IMR-90 (cell line): ENCODE measurements at regions not wholly inside any gene's neighbourhood (a gene's known extent, or its start where the extent isn't known, plus 50 kb on each side); places are given as distances from the start of the nearest gene placed in this dataset.
A peak's percentile ranks its signal among the peaks of the same experiment; 100 is the strongest.

ENCODE experiments used
- ATAC-seq: fragments of 200-7000 bp; cut with Tn5 transposase; 2 replicates; pipeline ENCODE4 v1.9.1; 2020; ENCODE audit warnings: low read depth, mild to moderate bottlenecking, moderate library complexity
- BruUV-seq: library from RNA; stranded (reverse); fragments of 400-500 nt; replicated peaks from 2 replicates; lab custom pipeline; 2021; lab: Mats Ljungman, UMichigan
- CTCF ChIA-PET: fragments of 300-600 bp; formaldehyde crosslinking; extraction: SDS; loops from one replicate; lab custom pipeline; 2021; ENCODE audit warnings: antibody characterized with exemption; lab: Yijun Ruan, JAX
- POLR2A ChIA-PET: fragments of 300-600 bp; sonication (Branson Sonifier 250); formaldehyde crosslinking; loops from one replicate; lab custom pipeline; 2022; ENCODE audit warnings: antibody characterized with exemption; ENCODE audit not compliant: unreplicated experiment; lab: Charles Lee
- DNase-seq: peaks from one replicate; pipeline ENCODE4 v3.0.0; 2013
- H2AFZ ChIP-seq: replicated peaks from 2 replicates; pipeline ENCODE3; 2013; ENCODE audit warnings: low read length, mild to moderate bottlenecking; ENCODE audit not compliant: poor library complexity
- H2AK5ac ChIP-seq: 2 replicates; pipeline ENCODE4 v1.6.1; 2013; ENCODE audit warnings: low read depth, low read length, inconsistent platforms
- H2AK9ac ChIP-seq: replicated peaks from 2 replicates; pipeline ENCODE3; 2013; ENCODE audit warnings: mild to moderate bottlenecking, low read depth, low read length, moderate library complexity; ENCODE audit not compliant: poor library complexity
- H2BK120ac ChIP-seq: 2 replicates; pipeline ENCODE4 v1.6.1; 2013; ENCODE audit warnings: low read depth, low read length, inconsistent platforms
- H2BK15ac ChIP-seq: 3 replicates; pipeline ENCODE4 v1.6.1; 2013; ENCODE audit warnings: low read depth, low read length, inconsistent platforms
- H2BK20ac ChIP-seq: 2 replicates; pipeline ENCODE4 v1.6.1; 2013; ENCODE audit warnings: low read depth, mild to moderate bottlenecking, inconsistent platforms, low read length, moderate library complexity
- H2BK5ac ChIP-seq: 2 replicates; pipeline ENCODE4 v1.6.1; 2013; ENCODE audit warnings: mild to moderate bottlenecking, low read depth, low read length, inconsistent platforms; ENCODE audit not compliant: poor library complexity, severe bottlenecking
- H3K14ac ChIP-seq: replicated peaks from 2 replicates; pipeline ENCODE4 v1.6.1; 2013; ENCODE audit warnings: low read depth, low read length, inconsistent platforms
- H3K18ac ChIP-seq: 2 replicates; pipeline ENCODE4 v1.6.1; 2013; ENCODE audit warnings: low read depth, low read length, control low read depth
- H3K23ac ChIP-seq: 2 replicates; pipeline ENCODE4 v1.6.1; 2013; ENCODE audit warnings: low read depth, low read length, inconsistent platforms
- H3K27ac ChIP-seq: 2 replicates; pipeline ENCODE4 v1.5.1; 2013; ENCODE audit warnings: mild to moderate bottlenecking, control low read depth, low read length; ENCODE audit not compliant: insufficient read depth
- H3K27me3 ChIP-seq: 2 replicates; pipeline ENCODE4 v1.6.1; 2013; ENCODE audit warnings: low read length; ENCODE audit not compliant: control insufficient read depth, insufficient read depth
- H3K36me3 ChIP-seq: 2 replicates; pipeline ENCODE4 v1.6.1; 2013; ENCODE audit warnings: low read length, mixed read lengths; ENCODE audit not compliant: control insufficient read depth, insufficient read depth
- H3K4ac ChIP-seq: 2 replicates; pipeline ENCODE4 v1.6.1; 2013; ENCODE audit warnings: low read depth, low read length, inconsistent platforms
- H3K4me1 ChIP-seq: 2 replicates; pipeline ENCODE4 v1.6.1; 2013; ENCODE audit warnings: low read length, mixed read lengths; ENCODE audit not compliant: control insufficient read depth, insufficient read depth
- H3K4me2 ChIP-seq: 2 replicates; pipeline ENCODE4 v1.6.1; 2013; ENCODE audit warnings: low read depth, mild to moderate bottlenecking, control low read depth, low read length, moderate library complexity
- H3K4me3 ChIP-seq: 2 replicates; pipeline ENCODE4 v1.5.1; 2013; ENCODE audit warnings: low read depth, mild to moderate bottlenecking, control low read depth, low read length, moderate library complexity; ENCODE audit not compliant: insufficient read depth
- H3K56ac ChIP-seq: 2 replicates; pipeline ENCODE4 v1.6.1; 2013; ENCODE audit warnings: low read length, inconsistent platforms; ENCODE audit not compliant: insufficient read depth; ENCODE audit errors: extremely low read depth
- H3K79me1 ChIP-seq, 2 experiments: 2 replicates each; pipeline ENCODE4 v1.6.1; 2013; ENCODE audit warnings: low read length in 2 of 2, inconsistent platforms in 1 of 2, low read depth in 1 of 2
- H3K9ac ChIP-seq: 2 replicates; pipeline ENCODE4 v1.6.1; 2013; ENCODE audit warnings: low read depth, low read length, control low read depth
- H3K9me1 ChIP-seq: 2 replicates; pipeline ENCODE4 v1.6.1; 2013; ENCODE audit warnings: low read length, inconsistent platforms; ENCODE audit not compliant: insufficient read depth
- H3K9me3 ChIP-seq: 2 replicates; pipeline ENCODE4 v1.6.1; 2013; ENCODE audit warnings: low read length; ENCODE audit not compliant: control insufficient read depth, insufficient read depth
- H4K20me1 ChIP-seq: 2 replicates; pipeline ENCODE4 v1.6.1; 2013; ENCODE audit warnings: low read length, inconsistent platforms; ENCODE audit not compliant: insufficient read depth
- H4K5ac ChIP-seq: 2 replicates; pipeline ENCODE4 v1.6.1; 2013; ENCODE audit warnings: mild to moderate bottlenecking, low read depth, low read length, control low read depth
- H4K8ac ChIP-seq, 2 experiments: 2 replicates each; pipeline ENCODE4 v1.6.1; 2013; ENCODE audit warnings: low read depth in 2 of 2, low read length in 2 of 2, control low read depth in 1 of 2, inconsistent platforms in 1 of 2
- H4K91ac ChIP-seq: 2 replicates; pipeline ENCODE4 v1.6.1; 2013; ENCODE audit warnings: low read depth, low read length, inconsistent platforms; ENCODE audit not compliant: insufficient read depth
- BHLHE40 ChIP-seq: fragments of 150-350 bp; IDR thresholded peaks from 2 replicates; pipeline ENCODE4 v1.6.1; 2016; ENCODE audit warnings: mild to moderate bottlenecking, low read depth, low read length
- CEBPB ChIP-seq: IDR thresholded peaks from 2 replicates; pipeline ENCODE4 v1.6.1; 2012; ENCODE audit warnings: low read depth, low read length, improper control_type of control experiment
- FOS ChIP-seq: fragments of 150-350 bp; IDR thresholded peaks from 2 replicates; pipeline ENCODE4 v1.6.1; 2016; ENCODE audit warnings: low read depth, low read length
- MXI1 ChIP-seq: IDR thresholded peaks from 2 replicates; pipeline ENCODE4 v1.6.1; 2012; ENCODE audit warnings: low read depth, mild to moderate bottlenecking, low read length, moderate library complexity, borderline replicate concordance
- POLR2A ChIP-seq: IDR thresholded peaks from 2 replicates; pipeline ENCODE4 v1.6.1; 2012; ENCODE audit warnings: mild to moderate bottlenecking, low read depth, low read length
- RAD21 ChIP-seq: IDR thresholded peaks from 2 replicates; pipeline ENCODE4 v1.6.1; 2012; ENCODE audit warnings: low read length, improper control_type of control experiment
- RCOR1 ChIP-seq: IDR thresholded peaks from 2 replicates; pipeline ENCODE4 v1.6.1; 2012; ENCODE audit warnings: mild to moderate bottlenecking, low read length, improper control_type of control experiment; ENCODE audit not compliant: insufficient replicate concordance
- RFX5 ChIP-seq: IDR thresholded peaks from 2 replicates; pipeline ENCODE4 v1.8.0; 2012; ENCODE audit warnings: low read depth, mild to moderate bottlenecking, low read length, moderate library complexity
- WGBS, 2 experiments: methylation state at CpG; one replicate each; pipeline versions ENCODE4 v1.1.5 to v1.1.7; 2013; ENCODE audit warnings: missing lambda C conversion rate in 2 of 2; ENCODE audit not compliant: insufficient read length in 1 of 2; ENCODE audit errors: extremely low coverage in 2 of 2; 5-methylcytosine and 5-hydroxymethylcytosine counted together
- dilution Hi-C: fragments of 300-500 bp; cut with HindIII; formaldehyde crosslinking; loops from one replicate; pipeline ENCODE4 v1.14.3; 2018; ENCODE audit warnings: low sequenced_read_pairs; ENCODE audit not compliant: unreplicated experiment
- in situ Hi-C: fragments of 300-500 bp; cut with MboI; formaldehyde crosslinking; loops from 3 replicates; pipeline ENCODE4 v1.14.3; 2019; ENCODE audit warnings: low sequenced_read_pairs, inconsistent platforms, mixed read lengths
- intact Hi-C: fragments of 100-400 bp; cut with micrococcal nuclease; formaldehyde crosslinking; loops from 2 replicates; pipeline ENCODE4 v1.10.0; 2022
- TF ChIP-seq, protein P1 (sequence below): fragments of 150-350 bp; IDR thresholded peaks from 2 replicates; pipeline ENCODE4 v1.6.1; 2017; ENCODE audit warnings: mild to moderate bottlenecking, antibody characterized with exemption, low read length, low read depth
- TF ChIP-seq, protein P2 (sequence below): fragments of 150-350 bp; IDR thresholded peaks from 2 replicates; pipeline ENCODE4 v1.6.1; 2016; ENCODE audit warnings: low read depth, mild to moderate bottlenecking, low read length, moderate library complexity, borderline replicate concordance
- TF ChIP-seq, protein P3 (sequence below): conservative IDR thresholded peaks from 2 replicates; pipeline ENCODE4 v1.5.1; 2012; ENCODE audit warnings: mild to moderate bottlenecking, low read depth, low read length, improper control_type of control experiment

DNA sequence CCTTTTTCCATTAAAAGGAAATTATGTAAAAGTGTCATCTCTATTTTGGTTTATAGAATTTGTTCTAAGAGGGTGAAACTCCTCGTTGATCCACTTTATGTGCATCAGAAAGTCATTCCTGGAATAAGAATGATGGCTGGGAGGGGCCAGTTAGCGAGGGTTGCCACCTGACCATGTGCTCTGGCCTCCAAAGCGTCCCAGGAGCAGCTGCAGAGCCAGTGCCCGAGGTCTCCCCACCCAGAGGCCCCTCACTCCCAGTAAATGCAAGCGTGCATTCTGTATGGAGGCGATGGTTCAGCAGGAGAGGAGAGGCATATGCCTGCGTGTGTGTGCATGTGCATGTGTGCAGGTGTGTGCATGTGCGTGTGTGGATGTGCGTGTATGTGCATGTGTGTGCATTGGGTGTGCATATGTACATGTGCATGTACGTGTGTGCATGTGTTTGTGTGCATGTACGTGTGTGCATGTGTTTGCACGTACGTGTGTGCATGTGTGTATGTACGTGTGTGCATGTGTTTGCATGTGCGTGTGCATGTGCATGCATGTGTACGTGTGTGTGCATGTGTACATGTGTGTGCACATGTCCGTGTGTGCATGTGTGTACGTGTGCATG lies 345.8 kb downstream of the TEX29 start:
- H3K9ac ChIP-seq = no peak overlapping the region
- CTCF ChIA-PET = no interaction called here
- no peak overlapping the region for H3K18ac ChIP-seq
- intact Hi-C loops (no loop called here), in situ Hi-C loops (no loop called here), dilution Hi-C loops (no loop called here)
- H2AFZ ChIP-seq = peak overlapping the region; percentile 24
- H2AK9ac ChIP-seq = no peak overlapping the region
- no peak overlapping the region for H2AK5ac ChIP-seq
- TF ChIP-seq BHLHE40 (no peak), RFX5 (no peak), POLR2A (no peak), MXI1 (no peak), FOS (no peak), CEBPB (no peak), RCOR1 (no peak), RAD21 (no peak)
- TF ChIP-seq, protein P1, sequence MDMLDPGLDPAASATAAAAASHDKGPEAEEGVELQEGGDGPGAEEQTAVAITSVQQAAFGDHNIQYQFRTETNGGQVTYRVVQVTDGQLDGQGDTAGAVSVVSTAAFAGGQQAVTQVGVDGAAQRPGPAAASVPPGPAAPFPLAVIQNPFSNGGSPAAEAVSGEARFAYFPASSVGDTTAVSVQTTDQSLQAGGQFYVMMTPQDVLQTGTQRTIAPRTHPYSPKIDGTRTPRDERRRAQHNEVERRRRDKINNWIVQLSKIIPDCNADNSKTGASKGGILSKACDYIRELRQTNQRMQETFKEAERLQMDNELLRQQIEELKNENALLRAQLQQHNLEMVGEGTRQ = no peak
- TF ChIP-seq, protein P2, sequence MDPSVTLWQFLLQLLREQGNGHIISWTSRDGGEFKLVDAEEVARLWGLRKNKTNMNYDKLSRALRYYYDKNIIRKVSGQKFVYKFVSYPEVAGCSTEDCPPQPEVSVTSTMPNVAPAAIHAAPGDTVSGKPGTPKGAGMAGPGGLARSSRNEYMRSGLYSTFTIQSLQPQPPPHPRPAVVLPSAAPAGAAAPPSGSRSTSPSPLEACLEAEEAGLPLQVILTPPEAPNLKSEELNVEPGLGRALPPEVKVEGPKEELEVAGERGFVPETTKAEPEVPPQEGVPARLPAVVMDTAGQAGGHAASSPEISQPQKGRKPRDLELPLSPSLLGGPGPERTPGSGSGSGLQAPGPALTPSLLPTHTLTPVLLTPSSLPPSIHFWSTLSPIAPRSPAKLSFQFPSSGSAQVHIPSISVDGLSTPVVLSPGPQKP = no peak
- TF ChIP-seq, protein P3, sequence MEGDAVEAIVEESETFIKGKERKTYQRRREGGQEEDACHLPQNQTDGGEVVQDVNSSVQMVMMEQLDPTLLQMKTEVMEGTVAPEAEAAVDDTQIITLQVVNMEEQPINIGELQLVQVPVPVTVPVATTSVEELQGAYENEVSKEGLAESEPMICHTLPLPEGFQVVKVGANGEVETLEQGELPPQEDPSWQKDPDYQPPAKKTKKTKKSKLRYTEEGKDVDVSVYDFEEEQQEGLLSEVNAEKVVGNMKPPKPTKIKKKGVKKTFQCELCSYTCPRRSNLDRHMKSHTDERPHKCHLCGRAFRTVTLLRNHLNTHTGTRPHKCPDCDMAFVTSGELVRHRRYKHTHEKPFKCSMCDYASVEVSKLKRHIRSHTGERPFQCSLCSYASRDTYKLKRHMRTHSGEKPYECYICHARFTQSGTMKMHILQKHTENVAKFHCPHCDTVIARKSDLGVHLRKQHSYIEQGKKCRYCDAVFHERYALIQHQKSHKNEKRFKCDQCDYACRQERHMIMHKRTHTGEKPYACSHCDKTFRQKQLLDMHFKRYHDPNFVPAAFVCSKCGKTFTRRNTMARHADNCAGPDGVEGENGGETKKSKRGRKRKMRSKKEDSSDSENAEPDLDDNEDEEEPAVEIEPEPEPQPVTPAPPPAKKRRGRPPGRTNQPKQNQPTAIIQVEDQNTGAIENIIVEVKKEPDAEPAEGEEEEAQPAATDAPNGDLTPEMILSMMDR = no peak
- H2BK20ac ChIP-seq = no peak overlapping the region
- H4K5ac ChIP-seq = no peak overlapping the region
- H2BK120ac ChIP-seq = no peak overlapping the region
- no peak overlapping the region for H3K23ac ChIP-seq
- H4K91ac ChIP-seq = no peak overlapping the region
- WGBS, 2 experiments = 68% methylated on average over 12 of the region's 18 CpGs; no CpG with 5 or more reads in 1 of the 2 experiments
- H3K4me2 ChIP-seq = no peak overlapping the region
- H3K4me1 ChIP-seq = no peaks in the 10 kb centered on the region
- no peaks in the 10 kb centered on the region for H3K27me3 ChIP-seq
- H3K4me3 ChIP-seq = no peak overlapping the region
- no peak overlapping the region for H2BK5ac ChIP-seq
- H3K36me3 ChIP-seq = no peaks in the 10 kb centered on the region
- H3K56ac ChIP-seq = no peak overlapping the region
- no peaks in the 10 kb centered on the region for H3K79me1 ChIP-seq
- H3K9me1 ChIP-seq = no peaks in the 10 kb centered on the region
- peaks cover 42% of the 10 kb centered on the region for H3K9me3 ChIP-seq
- no peak overlapping the region for H3K4ac ChIP-seq
- H4K20me1 ChIP-seq = no peaks in the 10 kb centered on the region
- H3K14ac ChIP-seq = no peak overlapping the region
- DNase-seq (no peak), ATAC-seq (no peak)
- no peak overlapping the region for H3K27ac ChIP-seq
- no peak overlapping the region for H4K8ac ChIP-seq
- POLR2A ChIA-PET = no interaction called here
- no peak overlapping the region for H2BK15ac ChIP-seq
- BruUV-seq = no TSS peak
